DOHH2 (cell line): ENCODE measurements at regions not wholly inside any gene's neighbourhood (a gene's known extent, or its start where the extent isn't known, plus 50 kb on each side); places are given as distances from the start of the nearest gene placed in this dataset.

Experiments used
- H3F3A ChIP-seq: fragments of 200-600 bp; sonication (generic), shearing (Covaris generic); 2 replicates; pipeline ENCODE4 v1.6.0; 2016; ENCODE audit warnings: antibody characterized with exemption, mild to moderate bottlenecking; ENCODE audit not compliant: control insufficient read depth, insufficient read depth
- H3K27ac ChIP-seq: fragments of 200-600 bp; sonication (generic); 2 replicates; pipeline ENCODE4 v1.5.1; 2014; ENCODE audit warnings: low read depth, mild to moderate bottlenecking, low read length, moderate library complexity
- H3K27me3 ChIP-seq: fragments of 200-600 bp; sonication (generic); 2 replicates; pipeline ENCODE4 v1.6.1; 2014; ENCODE audit warnings: mild to moderate bottlenecking, low read length, mixed read lengths; ENCODE audit not compliant: control insufficient read depth
- H3K36me3 ChIP-seq: fragments of 200-600 bp; sonication (generic); 2 replicates; pipeline ENCODE4 v1.6.1; 2014; ENCODE audit warnings: mild to moderate bottlenecking, low read length, moderate library complexity, mixed read lengths; ENCODE audit not compliant: control insufficient read depth
- H3K4me1 ChIP-seq: fragments of 200-600 bp; sonication (generic); 2 replicates; pipeline ENCODE4 v1.6.1; 2014; ENCODE audit warnings: mild to moderate bottlenecking, low read length, mixed read lengths; ENCODE audit not compliant: control insufficient read depth
- H3K4me2 ChIP-seq: fragments of 200-600 bp; sonication (generic); 2 replicates; pipeline ENCODE4 v1.6.0; 2014; ENCODE audit warnings: mild to moderate bottlenecking, low read length, moderate library complexity
- H3K4me3 ChIP-seq: fragments of 200-600 bp; sonication (generic); 2 replicates; pipeline ENCODE4 v1.5.1; 2014; ENCODE audit warnings: mild to moderate bottlenecking, low read length, mixed read lengths
- H3K79me2 ChIP-seq: fragments of 200-600 bp; sonication (generic); 2 replicates; pipeline ENCODE4 v1.6.1; 2014; ENCODE audit warnings: mild to moderate bottlenecking, low read length, mixed read lengths; ENCODE audit not compliant: control insufficient read depth
- H3K9me2 ChIP-seq: fragments of 200-600 bp; sonication (generic); replicated peaks from 2 replicates; pipeline ENCODE4 v1.6.1; 2014; ENCODE audit warnings: mild to moderate bottlenecking, low read length, mixed read lengths; ENCODE audit not compliant: control insufficient read depth
- H3K9me3 ChIP-seq: fragments of 200-600 bp; sonication (generic); 2 replicates; pipeline ENCODE4 v1.6.1; 2014; ENCODE audit warnings: antibody characterized with exemption, low read length, mixed read lengths; ENCODE audit not compliant: control insufficient read depth, insufficient read depth
- H4K20me1 ChIP-seq: fragments of 200-600 bp; sonication (generic); 2 replicates; pipeline ENCODE4 v1.6.0; 2014; ENCODE audit warnings: low read depth, mild to moderate bottlenecking, antibody characterized with exemption, low read length, moderate library complexity; ENCODE audit not compliant: control insufficient read depth, insufficient read depth
- EZH2phosphoT487 ChIP-seq: fragments of 200-600 bp; sonication (generic); IDR thresholded peaks from 2 replicates; pipeline ENCODE4 v1.6.1; 2017; ENCODE audit warnings: borderline replicate concordance, mild to moderate bottlenecking, antibody characterized with exemption, low read length, moderate library complexity, mixed read lengths
- TF ChIP-seq, protein P1 (sequence below): fragments of 200-600 bp; sonication (generic); IDR thresholded peaks from one replicate; pipeline ENCODE4 v1.5.1; 2014; ENCODE audit warnings: antibody characterized with exemption, mild to moderate bottlenecking, low read depth, low read length; ENCODE audit not compliant: poor library complexity, severe bottlenecking

DNA sequence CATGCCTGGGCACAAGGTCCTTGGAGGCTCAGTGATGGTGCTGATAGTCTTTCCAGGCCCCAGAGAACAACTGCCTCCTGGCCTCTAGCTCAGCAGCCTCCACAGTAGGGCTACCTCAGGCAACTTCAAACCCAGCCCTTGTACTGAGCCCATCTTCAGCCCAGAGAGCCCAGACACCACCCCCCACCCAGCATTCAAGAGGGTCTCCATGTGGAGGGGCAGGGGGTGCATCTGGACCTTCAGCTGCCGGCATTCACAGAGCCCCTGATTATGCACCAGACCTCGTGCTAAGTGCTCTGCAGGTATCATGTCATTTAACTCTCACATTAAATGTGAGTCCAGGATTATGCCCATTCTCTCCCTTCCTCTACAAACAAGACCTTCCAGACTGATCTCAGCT lies 197.0 kb upstream of the ZC3H12A start:
- Histone ChIP-seq H3K4me1 (no peaks in the 10 kb centered on the region), H3K4me3 (no peak overlapping the region), H3K36me3 (no peaks in the 10 kb centered on the region), H3K27me3 (peaks cover 18% of the 10 kb centered on the region), H3F3A (no peaks in the 10 kb centered on the region), H3K9me3 (no peaks in the 10 kb centered on the region), H3K9me2 (no peaks in the 10 kb centered on the region), H3K27ac (no peak overlapping the region), H4K20me1 (no peaks in the 10 kb centered on the region), H3K79me2 (no peaks in the 10 kb centered on the region), H3K4me2 (no peak overlapping the region)
- no peak for TF ChIP-seq EZH2phosphoT487
- TF ChIP-seq, protein P1, sequence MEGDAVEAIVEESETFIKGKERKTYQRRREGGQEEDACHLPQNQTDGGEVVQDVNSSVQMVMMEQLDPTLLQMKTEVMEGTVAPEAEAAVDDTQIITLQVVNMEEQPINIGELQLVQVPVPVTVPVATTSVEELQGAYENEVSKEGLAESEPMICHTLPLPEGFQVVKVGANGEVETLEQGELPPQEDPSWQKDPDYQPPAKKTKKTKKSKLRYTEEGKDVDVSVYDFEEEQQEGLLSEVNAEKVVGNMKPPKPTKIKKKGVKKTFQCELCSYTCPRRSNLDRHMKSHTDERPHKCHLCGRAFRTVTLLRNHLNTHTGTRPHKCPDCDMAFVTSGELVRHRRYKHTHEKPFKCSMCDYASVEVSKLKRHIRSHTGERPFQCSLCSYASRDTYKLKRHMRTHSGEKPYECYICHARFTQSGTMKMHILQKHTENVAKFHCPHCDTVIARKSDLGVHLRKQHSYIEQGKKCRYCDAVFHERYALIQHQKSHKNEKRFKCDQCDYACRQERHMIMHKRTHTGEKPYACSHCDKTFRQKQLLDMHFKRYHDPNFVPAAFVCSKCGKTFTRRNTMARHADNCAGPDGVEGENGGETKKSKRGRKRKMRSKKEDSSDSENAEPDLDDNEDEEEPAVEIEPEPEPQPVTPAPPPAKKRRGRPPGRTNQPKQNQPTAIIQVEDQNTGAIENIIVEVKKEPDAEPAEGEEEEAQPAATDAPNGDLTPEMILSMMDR: no peak

DNA sequence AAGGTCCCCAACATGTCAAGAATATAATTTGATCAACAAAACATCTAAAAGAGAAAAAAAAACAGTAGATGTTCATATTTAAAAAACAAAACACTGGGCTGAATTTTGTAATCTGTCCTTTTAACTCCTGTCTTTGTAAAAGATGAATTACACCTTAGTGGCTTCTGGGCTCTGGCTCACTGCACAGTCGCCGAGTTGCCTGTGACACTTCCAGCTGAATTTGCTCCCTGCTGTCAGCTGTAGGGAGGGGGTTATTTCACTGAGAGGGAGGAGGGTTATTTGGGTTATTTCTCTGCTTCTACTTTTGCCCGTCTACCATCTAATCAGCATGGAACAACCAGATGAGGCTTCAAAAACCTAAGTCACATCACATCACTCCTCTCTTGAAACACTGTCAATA lies 193.0 kb upstream of the ZC3H12A start:
- H3K4me3 ChIP-seq: no peak overlapping the region
- H3K9me3 ChIP-seq: no peaks in the 10 kb centered on the region
- H3K79me2 ChIP-seq: no peaks in the 10 kb centered on the region
- H3F3A ChIP-seq: no peaks in the 10 kb centered on the region
- H3K36me3 ChIP-seq: no peaks in the 10 kb centered on the region
- H3K9me2 ChIP-seq: no peaks in the 10 kb centered on the region
- peaks cover 18% of the 10 kb centered on the region for H3K27me3 ChIP-seq
- H4K20me1 ChIP-seq: no peaks in the 10 kb centered on the region
- H3K4me2 ChIP-seq: no peak overlapping the region
- no peaks in the 10 kb centered on the region for H3K4me1 ChIP-seq
- H3K27ac ChIP-seq: no peak overlapping the region
- TF ChIP-seq EZH2phosphoT487: no peak
- TF ChIP-seq, protein P1: no peak

DNA sequence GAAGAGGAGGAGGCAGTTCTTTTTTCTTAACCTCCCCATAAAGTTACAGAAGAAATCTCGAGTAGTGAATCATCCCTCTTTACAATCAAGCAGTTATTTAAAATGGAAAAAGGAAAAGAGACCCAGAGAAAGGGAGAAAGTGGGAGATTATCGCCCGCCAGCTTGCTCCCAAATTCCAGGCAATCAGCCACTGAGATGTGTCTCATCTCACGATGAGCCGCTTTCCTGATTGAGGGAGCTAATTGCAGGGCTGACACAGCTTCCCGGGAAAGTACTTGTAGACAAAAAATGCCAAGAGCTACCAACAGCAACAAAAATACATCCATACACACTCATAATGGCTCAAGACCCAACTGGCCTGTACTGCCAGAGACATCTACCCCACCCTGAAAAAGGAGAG lies 191.6 kb upstream of the ZC3H12A start:
- Histone ChIP-seq H3K27ac (no peak overlapping the region), H3F3A (no peaks in the 10 kb centered on the region), H3K4me2 (no peak overlapping the region), H3K27me3 (peaks cover 14% of the 10 kb centered on the region), H3K4me1 (no peaks in the 10 kb centered on the region), H3K4me3 (no peak overlapping the region), H3K36me3 (no peaks in the 10 kb centered on the region), H3K9me2 (no peaks in the 10 kb centered on the region), H3K79me2 (no peaks in the 10 kb centered on the region), H4K20me1 (no peaks in the 10 kb centered on the region), H3K9me3 (no peaks in the 10 kb centered on the region)
- TF ChIP-seq EZH2phosphoT487: no peak
- TF ChIP-seq, protein P1: no peak

DNA sequence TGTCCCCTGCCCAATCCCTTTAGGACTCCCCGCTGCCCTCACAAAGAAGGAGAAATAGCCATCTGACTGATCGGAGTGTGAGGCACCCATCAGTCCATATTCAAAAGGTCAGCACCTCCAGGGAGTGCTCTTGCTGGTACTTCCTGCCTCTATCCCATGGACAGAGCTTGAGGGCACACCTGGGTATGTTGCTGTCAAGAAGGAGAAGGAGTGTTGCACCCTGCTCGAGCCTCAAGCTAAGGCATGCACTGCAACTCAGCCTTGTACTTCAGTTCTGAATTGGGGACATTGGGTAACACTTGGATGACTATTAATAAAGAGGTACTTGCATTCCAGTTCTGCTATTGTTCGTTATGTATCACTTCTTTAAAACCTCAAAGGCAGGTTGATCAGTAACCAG lies 190.3 kb upstream of the ZC3H12A start:
- H3K27ac ChIP-seq: no peak overlapping the region
- H3K79me2 ChIP-seq: no peaks in the 10 kb centered on the region
- H3K36me3 ChIP-seq: no peaks in the 10 kb centered on the region
- no peaks in the 10 kb centered on the region for H3K9me2 ChIP-seq
- H3K9me3 ChIP-seq: no peaks in the 10 kb centered on the region
- H3F3A ChIP-seq: no peaks in the 10 kb centered on the region
- H3K27me3 ChIP-seq: peaks cover 9% of the 10 kb centered on the region; the same call in 1 of the 2 replicates
- TF ChIP-seq EZH2phosphoT487: no peak
- TF ChIP-seq, protein P1: no peak
- H3K4me1 ChIP-seq: peaks cover 7% of the 10 kb centered on the region
- H3K4me3 ChIP-seq: no peak overlapping the region
- H4K20me1 ChIP-seq: no peaks in the 10 kb centered on the region
- no peak overlapping the region for H3K4me2 ChIP-seq
